ENCODE measurements at regions not wholly inside any gene's neighbourhood (a gene's known extent, or its start where the extent isn't known, plus 50 kb on each side); places are given as distances from the start of the nearest gene placed in this dataset.
A peak's percentile ranks its signal among the peaks of the same experiment; 100 is the strongest.
"Not testable (repeated sequence)": the region's sequence is repeated elsewhere in the genome, so short reads cannot be mapped to it uniquely, and the experiment has no call there.

DNA sequence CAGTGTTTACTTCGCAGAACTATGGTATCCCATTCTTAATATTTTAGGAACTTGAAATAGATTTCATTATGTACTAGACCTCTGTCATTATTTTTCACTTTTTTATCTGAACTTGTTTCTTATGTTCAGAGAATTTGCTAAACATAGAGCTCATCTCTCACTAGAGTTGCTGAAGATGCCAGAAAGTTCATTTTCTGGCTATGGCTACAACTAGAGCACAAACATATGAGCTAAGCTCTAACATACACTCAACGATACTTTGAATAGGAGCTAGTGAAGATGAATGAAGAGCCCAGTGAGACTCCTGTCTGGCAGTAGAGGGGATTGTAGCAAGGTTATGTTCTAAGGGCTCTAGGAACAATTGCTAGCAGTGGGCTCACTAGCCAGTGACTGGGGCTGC lies 582.2 kb downstream of the KIF4B start:
- no peak for DNase-seq (ENCODE audit: low read depth)

DNA sequence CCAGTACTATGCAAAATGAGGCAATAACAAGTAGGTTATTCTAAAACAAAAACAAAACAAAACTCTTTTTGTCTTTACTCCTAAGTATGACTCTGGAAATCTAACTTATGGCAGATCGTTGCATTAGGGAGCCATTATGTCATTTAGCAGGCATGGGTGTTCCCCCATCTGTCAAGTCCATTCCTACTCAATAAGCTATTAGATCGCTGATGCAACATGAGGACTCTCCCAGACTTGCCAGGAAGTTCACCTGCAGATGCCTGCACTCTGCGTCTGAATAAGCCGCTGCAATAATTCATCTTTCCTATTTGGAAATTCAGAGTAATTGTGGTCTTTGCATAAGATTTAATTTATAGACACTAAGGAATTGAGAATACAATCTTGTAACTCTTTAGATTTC lies 585.0 kb downstream of the KIF4B start:
- no peak for DNase-seq (ENCODE audit: low read depth)

DNA sequence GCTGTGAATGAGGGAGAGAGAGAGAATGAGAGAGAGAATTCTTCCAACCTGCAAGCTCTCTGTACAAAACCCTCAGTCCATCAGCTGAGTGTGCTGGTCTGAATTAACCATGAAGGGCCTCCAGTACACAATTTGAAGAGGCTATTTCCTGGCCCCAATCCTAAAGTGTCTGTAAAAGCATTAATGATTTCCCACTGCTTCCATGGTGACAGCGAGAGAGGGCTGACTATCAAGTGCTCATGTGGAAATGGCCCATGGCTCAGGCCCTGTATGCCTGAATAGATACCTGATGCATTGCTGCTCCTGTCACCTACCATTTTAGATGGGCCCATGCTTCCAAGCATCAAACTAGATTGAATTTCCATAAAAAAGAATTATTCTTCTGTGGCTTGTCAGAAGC lies 592.4 kb downstream of the KIF4B start:
- DNase-seq (ENCODE audit: low read depth), result no peak

GRCh38 chr5:155616779-155617392 lies 603.3 kb downstream of the KIF4B start:
- DNase-seq (ENCODE audit: low read depth), result peak; percentile 20

GRCh38 chr5:155619688-155620087 lies 606.1 kb downstream of the KIF4B start:
- no peak for DNase-seq (ENCODE audit: low read depth)

DNA sequence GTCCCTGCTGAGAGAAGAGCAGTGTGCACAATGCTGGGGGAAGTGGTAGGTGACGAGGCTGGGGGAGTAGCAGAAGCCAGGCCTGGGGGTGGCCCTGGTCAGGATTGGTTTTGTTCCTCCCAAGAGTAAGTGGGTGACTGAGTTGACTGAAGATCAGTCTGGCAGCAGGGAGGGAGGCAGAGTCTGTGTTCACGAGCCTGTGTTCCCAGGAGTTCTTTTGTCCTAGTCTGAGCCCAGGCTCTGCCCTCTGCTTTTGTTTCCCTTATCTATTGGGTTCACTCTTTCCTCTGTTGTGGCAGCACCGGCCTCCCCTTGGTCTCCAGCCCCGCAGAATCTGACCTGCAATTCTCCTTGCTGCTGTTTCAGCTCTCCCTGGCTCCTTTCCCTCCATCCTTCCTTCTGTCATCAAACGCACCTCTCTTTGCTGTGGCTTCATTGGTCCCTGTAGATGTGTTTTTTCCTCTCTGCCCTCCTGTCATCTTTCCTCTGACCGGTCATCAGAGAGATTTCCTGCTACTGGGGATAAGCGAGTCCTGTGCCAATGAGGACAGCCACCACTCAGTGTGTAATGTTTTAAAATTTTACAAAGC lies 607.4 kb downstream of the KIF4B start:
- DNase-seq (ENCODE audit: low read depth), result no peak

- no peak for DNase-seq (ENCODE audit: low read depth)
Measured at GRCh38 chr5:155624597-155625241, 611.2 kb downstream of the KIF4B start.

GRCh38 chr5:155625315-155625714 lies 611.8 kb downstream of the KIF4B start:
- DNase-seq (ENCODE audit: low read depth), result no peak

DNA sequence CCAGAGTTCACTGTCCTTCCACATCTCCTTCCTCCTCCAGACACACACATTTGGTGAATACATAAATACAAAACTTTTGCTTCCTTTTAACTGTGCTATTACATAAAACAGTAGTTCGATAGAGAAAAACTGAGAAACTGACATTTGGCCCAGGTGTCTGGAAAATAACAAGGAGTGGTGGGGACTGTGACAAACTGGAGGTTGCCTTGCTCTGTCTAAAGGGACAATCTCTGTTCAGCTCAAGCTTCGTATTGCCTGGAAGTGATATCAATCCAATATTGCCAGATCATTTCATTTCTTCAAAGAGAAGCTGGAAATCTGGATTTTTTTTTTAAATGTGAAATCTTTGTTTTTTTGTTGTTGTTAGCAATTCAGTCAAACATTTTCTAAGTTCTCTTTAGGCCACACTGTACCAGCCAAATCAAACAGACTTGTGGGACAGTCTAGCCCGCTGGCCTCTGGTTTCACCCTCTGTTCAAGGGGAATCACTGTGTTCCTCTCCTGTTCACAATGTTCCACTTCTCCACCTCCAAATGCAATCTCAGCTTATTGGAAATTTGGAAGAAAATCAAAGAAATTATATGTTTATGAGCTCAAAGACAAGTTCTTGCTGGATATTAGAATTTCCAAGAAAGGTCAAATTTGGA lies 612.5 kb downstream of the KIF4B start:
- DNase-seq (ENCODE audit: low read depth), result no peak

DNA sequence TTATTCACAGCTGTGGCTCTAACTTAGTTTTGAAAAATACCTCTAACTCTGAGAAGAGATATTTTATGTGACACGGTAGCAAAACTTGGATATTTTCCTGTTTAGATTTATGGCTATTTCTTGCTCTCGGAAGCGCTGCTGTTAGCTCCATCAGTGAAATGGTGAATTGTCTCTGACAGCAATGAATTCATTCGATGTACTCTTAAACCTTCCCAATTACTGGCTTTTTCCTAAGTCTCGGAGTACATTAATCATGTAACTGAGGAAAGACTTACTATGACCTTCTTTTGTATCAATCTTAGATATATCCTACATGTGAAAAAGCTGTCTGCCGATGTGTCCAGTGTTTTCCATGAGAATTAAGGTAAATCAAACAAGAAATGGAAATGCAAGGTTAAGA lies 613.0 kb downstream of the KIF4B start:
- DNase-seq (ENCODE audit: low read depth), result no peak

DNA sequence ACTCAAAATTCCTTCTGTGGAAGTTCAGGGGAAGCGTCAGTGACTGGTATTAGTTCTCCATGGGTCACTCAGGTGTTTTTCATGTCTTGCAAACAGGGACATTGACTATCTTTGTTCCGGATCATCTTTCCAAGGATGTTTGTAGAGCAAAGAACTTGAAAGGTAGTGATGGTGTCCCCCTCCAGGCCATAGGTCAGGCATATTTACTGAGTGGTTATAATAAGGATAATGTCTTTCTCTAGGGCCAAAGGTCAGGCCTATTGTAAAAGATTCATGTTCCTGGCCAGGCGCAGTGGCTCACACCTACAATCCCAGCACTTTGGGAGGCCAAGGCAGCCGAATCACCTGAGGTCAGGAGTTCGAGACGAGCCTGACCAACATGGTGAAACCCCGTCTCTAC lies 614.8 kb downstream of the KIF4B start:
- no peak for DNase-seq (ENCODE audit: low read depth)

DNA sequence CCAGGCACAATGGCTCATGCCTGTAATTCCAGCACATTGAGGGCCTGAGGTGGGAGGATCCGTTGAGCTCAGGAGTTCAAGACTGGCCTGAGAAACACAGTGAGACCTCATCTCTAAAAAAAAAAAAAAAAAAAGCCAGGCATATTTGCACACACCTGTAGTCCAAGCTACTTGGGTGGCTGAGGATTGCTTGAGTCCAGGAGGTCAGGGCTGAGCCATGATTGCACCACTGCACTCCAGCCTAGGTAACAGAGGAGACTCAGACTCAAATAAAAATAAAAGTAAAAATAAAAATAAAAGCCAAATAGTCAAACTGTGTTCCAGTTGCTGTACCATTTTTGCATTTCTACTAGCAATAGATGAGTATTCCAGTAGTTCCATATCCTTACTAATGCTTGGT lies 616.0 kb downstream of the KIF4B start:
- no peak for DNase-seq (ENCODE audit: low read depth)

GRCh38 chr5:155631116-155631515 lies 617.6 kb downstream of the KIF4B start:
- peak; percentile 74 for DNase-seq (ENCODE audit: low read depth)

GRCh38 chr5:155633338-155633957 lies 619.9 kb downstream of the KIF4B start:
- DNase-seq (ENCODE audit: low read depth), result no peak

GRCh38 chr5:155649666-155650065 lies 636.1 kb downstream of the KIF4B start:
- no peak for DNase-seq (ENCODE audit: low read depth)

GRCh38 chr5:155655569-155655968 lies 642.0 kb downstream of the KIF4B start:
- no peak for DNase-seq (ENCODE audit: low read depth)

DNA sequence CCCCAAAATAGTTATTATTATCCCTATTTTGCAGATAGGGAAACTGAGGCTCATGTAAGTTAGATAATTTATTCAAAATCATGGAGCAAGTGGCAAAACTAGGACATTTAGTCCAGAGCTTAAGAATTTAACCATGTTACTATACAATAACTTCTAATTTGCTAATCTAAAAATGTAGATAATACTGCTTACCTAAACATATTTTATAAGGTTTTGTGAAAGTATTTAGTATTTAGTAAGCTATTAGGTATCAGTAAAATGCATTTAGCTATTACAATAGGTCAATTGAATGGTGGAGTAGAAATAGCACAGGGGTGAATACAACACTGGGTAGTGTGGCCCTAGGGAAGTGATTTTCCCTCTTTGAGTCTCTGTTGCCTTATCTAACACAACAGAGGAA lies 648.3 kb downstream of the KIF4B start:
- DNase-seq (ENCODE audit: low read depth), result no peak

- no peak for DNase-seq (ENCODE audit: low read depth)
Measured at GRCh38 chr5:155665361-155665760, 651.8 kb downstream of the KIF4B start.

DNA sequence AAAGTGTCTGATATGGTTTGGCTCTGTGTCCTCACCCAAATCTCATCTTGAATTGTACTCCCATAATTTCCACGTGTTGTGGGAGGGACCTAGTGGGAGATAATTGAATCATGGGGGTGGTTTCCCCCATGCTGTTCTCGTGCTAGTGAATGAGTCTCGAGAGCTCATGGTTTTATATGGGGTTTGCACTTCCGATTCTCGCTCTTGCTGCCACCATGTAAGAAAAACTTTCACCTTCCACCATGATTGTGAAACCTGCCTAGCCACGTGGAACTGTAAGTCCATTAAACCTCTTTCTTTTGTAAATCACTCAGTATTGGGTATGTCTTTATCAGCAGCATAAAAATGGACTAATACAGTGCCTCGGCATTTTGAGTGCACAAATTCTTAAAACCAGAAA lies 655.0 kb upstream of the SGCD start:
- not testable (repeated sequence) for DNase-seq (ENCODE audit: low read depth)

GRCh38 chr5:155676967-155677366 lies 650.0 kb upstream of the SGCD start:
- no peak for DNase-seq (ENCODE audit: low read depth)

- DNase-seq (ENCODE audit: low read depth), result no peak
Measured at GRCh38 chr5:155678371-155678770, 648.6 kb upstream of the SGCD start.

GRCh38 chr5:155679530-155679929 lies 647.4 kb upstream of the SGCD start:
- no peak for DNase-seq (ENCODE audit: low read depth)
